Subcutaneous abdominal adipose tissue (tissue), 5 donors: ENCODE measurements at regions not wholly inside any gene's neighbourhood (a gene's known extent, or its start where the extent isn't known, plus 50 kb on each side); places are given as distances from the start of the nearest gene placed in this dataset.

Experiments used
- H3K27ac ChIP-seq: one replicate; pipeline ENCODE4 v1.7.0; 2013; ENCODE audit warnings: low read depth, mild to moderate bottlenecking, inconsistent platforms, low read length, moderate library complexity
- H3K27me3 ChIP-seq, 5 donors: one replicate each; pipeline ENCODE4 v1.7.0; 2013; ENCODE audit warnings: low read length in 5 of 5, inconsistent platforms in 1 of 5; ENCODE audit not compliant: control insufficient read depth in 5 of 5, insufficient read depth in 4 of 5
- H3K36me3 ChIP-seq, 5 donors: one replicate each; pipeline ENCODE4 v1.7.0; 2013; ENCODE audit warnings: low read length in 5 of 5; ENCODE audit not compliant: control insufficient read depth in 5 of 5, insufficient read depth in 5 of 5
- H3K4me1 ChIP-seq, 5 donors: one replicate each; pipeline ENCODE4 v1.7.0; 2013; ENCODE audit warnings: low read length in 5 of 5, mild to moderate bottlenecking in 3 of 5, moderate library complexity in 1 of 5; ENCODE audit not compliant: control insufficient read depth in 5 of 5, insufficient read depth in 5 of 5
- H3K4me3 ChIP-seq, 5 donors: one replicate each; pipeline ENCODE4 v1.7.0; 2013; ENCODE audit warnings: low read length in 5 of 5, low read depth in 1 of 5
- H3K9ac ChIP-seq, 5 donors: one replicate each; pipeline ENCODE4 v1.7.0; 2013; ENCODE audit warnings: low read length in 5 of 5, mild to moderate bottlenecking in 4 of 5, moderate library complexity in 3 of 5
- H3K9me3 ChIP-seq, 5 donors: one replicate each; pipeline ENCODE4 v1.7.0; 2013; ENCODE audit warnings: low read length in 5 of 5; ENCODE audit not compliant: control insufficient read depth in 5 of 5
- donor health status: healthy.
- donor health status: healthy.
- donor health status: healthy.
- donor health status: healthy.
- donor health status: healthy.

DNA sequence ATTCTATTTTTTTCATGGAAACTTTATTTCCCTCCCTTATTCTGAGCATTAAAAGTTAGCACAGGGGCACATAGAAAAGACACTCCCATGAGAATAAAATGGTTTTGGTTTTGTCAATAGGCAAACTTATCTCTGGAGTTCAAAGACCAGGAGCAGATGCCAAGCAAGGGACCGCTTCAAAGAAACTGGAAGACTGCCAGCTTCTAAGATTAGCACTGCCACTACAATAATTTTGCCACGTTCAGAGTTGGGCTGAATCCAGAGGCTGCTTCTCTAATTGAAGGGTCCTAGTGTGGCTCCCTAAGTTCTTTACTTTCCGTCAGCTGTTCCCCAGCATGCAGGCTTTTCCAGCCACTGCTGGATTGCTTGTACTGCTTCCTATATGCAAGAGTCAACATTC, 681.0 kb upstream of the GCFC2 start:
- no peak overlapping the region for H3K4me3 ChIP-seq
- no peak overlapping the region for H3K27ac ChIP-seq

GRCh38 chr2:76387294-76387693, 676.6 kb upstream of the GCFC2 start:
- Histone ChIP-seq H3K9me3 (no peaks in the 10 kb centered on the region), H3K9ac (no peak overlapping the region), H3K36me3 (no peaks in the 10 kb centered on the region), H3K4me1 (no peaks in the 10 kb centered on the region), H3K27ac (no peak overlapping the region), H3K27me3 (no peaks in the 10 kb centered on the region), H3K4me3 (no peak overlapping the region)

More for the DNA sequence above, 681.0 kb upstream of the GCFC2 start:
- no peak overlapping the region for H3K9ac ChIP-seq
- no peaks in the 10 kb centered on the region for H3K4me1 ChIP-seq
- no peaks in the 10 kb centered on the region for H3K36me3 ChIP-seq
- H3K9me3 ChIP-seq: no peaks in the 10 kb centered on the region
- no peaks in the 10 kb centered on the region for H3K27me3 ChIP-seq

GRCh38 chr2:76385943-76386342, 675.2 kb upstream of the GCFC2 start:
- no peaks in the 10 kb centered on the region for H3K36me3 ChIP-seq
- no peak overlapping the region for H3K4me3 ChIP-seq
- no peaks in the 10 kb centered on the region for H3K27me3 ChIP-seq
- no peak overlapping the region for H3K27ac ChIP-seq
- H3K4me1 ChIP-seq: no peaks in the 10 kb centered on the region
- H3K9ac ChIP-seq: no peak overlapping the region
- no peaks in the 10 kb centered on the region for H3K9me3 ChIP-seq

DNA sequence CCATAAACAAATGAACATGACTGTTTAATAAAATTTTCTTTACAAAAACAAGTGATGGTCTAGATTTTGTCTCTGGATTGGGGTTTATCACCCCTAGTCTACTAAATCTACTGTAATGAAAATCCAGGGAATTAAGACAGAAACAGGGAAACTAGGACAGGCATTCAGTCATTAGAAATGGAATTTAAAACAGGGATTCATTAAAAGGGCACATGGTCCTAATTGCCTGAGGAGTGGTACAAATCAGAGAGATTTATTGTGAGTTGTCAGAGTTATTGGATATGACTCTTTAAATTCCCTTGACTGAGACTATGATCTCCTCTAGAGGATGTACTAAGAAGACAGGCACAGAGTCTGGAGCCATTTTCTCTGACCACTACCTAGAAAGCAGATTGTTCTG, 670.9 kb upstream of the GCFC2 start:
- Histone ChIP-seq H3K27me3 (no peaks in the 10 kb centered on the region), H3K4me3 (no peak overlapping the region), H3K27ac (no peak overlapping the region), H3K4me1 (no peaks in the 10 kb centered on the region), H3K36me3 (no peaks in the 10 kb centered on the region), H3K9ac (no peak overlapping the region), H3K9me3 (no peaks in the 10 kb centered on the region)

GRCh38 chr2:76378140-76378539, 667.4 kb upstream of the GCFC2 start:
- H3K27me3 ChIP-seq: no peaks in the 10 kb centered on the region
- no peaks in the 10 kb centered on the region for H3K4me1 ChIP-seq
- H3K27ac ChIP-seq: no peak overlapping the region
- H3K9ac ChIP-seq: no peak overlapping the region
- H3K9me3 ChIP-seq: no peaks in the 10 kb centered on the region
- H3K4me3 ChIP-seq: no peak overlapping the region
- H3K36me3 ChIP-seq: no peaks in the 10 kb centered on the region

DNA sequence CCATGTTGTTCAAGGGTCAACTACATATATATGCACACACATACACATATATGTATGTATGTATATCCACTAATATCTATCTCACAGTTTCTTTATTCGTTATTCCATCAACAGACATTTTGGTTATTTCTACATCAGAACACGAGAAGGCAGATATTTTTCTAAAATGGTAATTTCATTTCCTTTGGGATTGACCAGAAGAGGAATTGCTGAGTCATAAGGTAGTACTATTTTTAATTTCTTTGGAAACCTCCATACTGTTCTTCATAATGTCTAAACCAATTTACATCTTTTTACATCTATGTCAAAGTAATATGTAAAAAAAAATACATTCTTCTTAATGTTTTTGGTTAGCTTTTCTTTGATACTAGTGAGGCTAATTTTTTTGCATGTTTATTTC, 630.7 kb upstream of the GCFC2 start:
- H3K27me3 ChIP-seq: no peaks in the 10 kb centered on the region
- no peak overlapping the region for H3K4me3 ChIP-seq
- no peak overlapping the region for H3K9ac ChIP-seq
- H3K4me1 ChIP-seq: no peaks in the 10 kb centered on the region
- H3K9me3 ChIP-seq: no peaks in the 10 kb centered on the region
- H3K27ac ChIP-seq: no peak overlapping the region
- H3K36me3 ChIP-seq: no peaks in the 10 kb centered on the region

- Histone ChIP-seq H3K4me3 (no peak overlapping the region), H3K27me3 (no peaks in the 10 kb centered on the region), H3K36me3 (no peaks in the 10 kb centered on the region), H3K9ac (no peak overlapping the region), H3K4me1 (no peaks in the 10 kb centered on the region), H3K9me3 (no peaks in the 10 kb centered on the region), H3K27ac (no peak overlapping the region)
These were observed 622.2 kb upstream of the GCFC2 start for GRCh38 chr2:76332871-76333270.

- no peaks in the 10 kb centered on the region for H3K27me3 ChIP-seq
- no peak overlapping the region for H3K4me3 ChIP-seq
- no peaks in the 10 kb centered on the region for H3K36me3 ChIP-seq
- no peak overlapping the region for H3K9ac ChIP-seq
- H3K4me1 ChIP-seq: no peaks in the 10 kb centered on the region
- H3K27ac ChIP-seq: no peak overlapping the region
- H3K9me3 ChIP-seq: no peaks in the 10 kb centered on the region
These were observed 620.1 kb upstream of the GCFC2 start for GRCh38 chr2:76330865-76331264.

DNA sequence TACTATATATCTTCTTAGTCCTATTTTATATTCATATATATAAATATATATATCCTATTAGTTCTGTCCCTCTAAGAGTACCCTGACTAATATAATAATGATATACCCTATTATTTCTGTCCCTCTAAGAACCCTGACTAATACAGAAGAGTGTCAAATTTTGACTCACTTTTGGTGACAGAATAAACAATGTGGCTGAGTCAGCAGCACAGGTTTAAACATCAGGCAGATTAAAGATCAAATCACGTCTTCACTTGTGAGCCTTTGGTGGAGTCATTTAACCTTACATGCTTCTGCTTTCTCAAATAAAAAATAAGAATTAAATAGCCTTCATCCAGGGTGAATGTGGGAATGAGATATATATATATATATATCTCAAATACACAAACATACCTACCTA, 615.9 kb upstream of the GCFC2 start:
- no peak overlapping the region for H3K4me3 ChIP-seq
- H3K9me3 ChIP-seq: no peaks in the 10 kb centered on the region
- no peaks in the 10 kb centered on the region for H3K27me3 ChIP-seq
- no peak overlapping the region for H3K9ac ChIP-seq
- H3K27ac ChIP-seq: no peak overlapping the region
- no peaks in the 10 kb centered on the region for H3K4me1 ChIP-seq
- H3K36me3 ChIP-seq: no peaks in the 10 kb centered on the region

DNA sequence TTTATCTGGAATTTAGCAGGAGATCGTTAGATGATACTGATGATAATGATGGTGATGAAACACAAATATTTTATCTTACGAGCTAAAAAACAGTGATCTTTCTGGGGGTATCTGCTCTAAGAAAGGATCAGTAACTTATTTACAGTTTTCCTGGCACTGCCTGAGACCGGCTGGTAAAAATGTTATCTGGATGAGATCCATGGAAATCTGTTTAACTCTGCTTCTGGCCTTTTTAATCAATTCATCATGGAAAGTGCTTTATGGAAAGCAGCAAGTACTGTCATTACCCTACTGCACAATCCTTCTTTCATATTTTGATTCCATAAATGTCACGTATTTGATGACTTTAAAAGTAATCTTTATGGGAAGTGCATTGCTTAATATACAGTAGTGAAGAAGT, 612.7 kb upstream of the GCFC2 start:
- Histone ChIP-seq H3K9ac (no peak overlapping the region), H3K4me1 (no peaks in the 10 kb centered on the region), H3K9me3 (no peaks in the 10 kb centered on the region), H3K27me3 (no peaks in the 10 kb centered on the region), H3K4me3 (no peak overlapping the region), H3K27ac (no peak overlapping the region), H3K36me3 (no peaks in the 10 kb centered on the region)

GRCh38 chr2:76320716-76321115, 610.0 kb upstream of the GCFC2 start:
- Histone ChIP-seq H3K9me3 (no peaks in the 10 kb centered on the region), H3K27me3 (no peaks in the 10 kb centered on the region), H3K27ac (no peak overlapping the region), H3K4me1 (no peaks in the 10 kb centered on the region), H3K9ac (no peak overlapping the region), H3K4me3 (no peak overlapping the region), H3K36me3 (no peaks in the 10 kb centered on the region)
